Astrocyte of the spinal cord (primary cell): ENCODE measurements at regions not wholly inside any gene's neighbourhood (a gene's known extent, or its start where the extent isn't known, plus 50 kb on each side); places are given as distances from the start of the nearest gene placed in this dataset.
A peak's percentile ranks its signal among the peaks of the same experiment; 100 is the strongest.

ENCODE experiments used
- DNase-seq: peaks from one replicate; pipeline ENCODE4 v3.0.0; 2011; ENCODE audit warnings: low read depth, low spot score
- H3K4me3 ChIP-seq: 2 replicates; pipeline ENCODE4 v1.5.1; 2011; ENCODE audit warnings: low read depth, mild to moderate bottlenecking, low read length, moderate library complexity
- in situ Hi-C: cut with HindIII; loops from 2 replicates; pipeline ENCODE4 v1.10.0; 2017; ENCODE audit warnings: low sequenced_read_pairs
- TF ChIP-seq, protein P1 (sequence below): IDR thresholded peaks from 2 replicates; pipeline ENCODE4 v1.5.1; 2012; ENCODE audit warnings: low read depth, mild to moderate bottlenecking, low read length, inconsistent platforms

DNA sequence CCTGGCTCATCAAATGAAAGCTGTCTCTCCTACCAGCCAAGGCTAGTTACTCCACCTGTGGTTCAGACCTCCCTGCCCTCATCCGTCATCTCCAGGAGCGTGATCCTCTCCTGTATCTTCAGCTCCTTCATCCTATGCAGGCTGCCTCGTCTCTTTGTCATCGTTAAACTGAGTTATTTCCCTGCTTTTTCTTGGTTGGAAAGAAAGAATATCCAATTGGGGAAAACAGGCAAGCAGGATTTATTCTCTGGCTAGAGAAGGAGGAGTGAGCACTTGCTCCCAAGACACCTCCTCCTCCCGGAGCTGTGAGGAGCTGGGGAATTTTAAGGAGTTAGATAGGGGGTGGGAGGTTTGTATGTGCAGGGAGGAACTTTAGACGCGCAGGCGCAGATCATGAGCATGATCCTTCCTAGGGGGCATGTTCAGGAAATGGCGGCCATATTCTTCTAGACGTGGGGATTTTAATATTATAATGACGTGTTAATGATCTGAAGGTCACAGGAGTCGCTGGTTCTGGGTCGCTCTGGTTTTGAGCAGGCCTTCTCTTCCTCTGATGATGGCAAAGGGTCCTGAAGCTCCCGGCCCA lies 156.4 kb upstream of the KL start:
- DNase-seq = no peak
- TF ChIP-seq, protein P1, sequence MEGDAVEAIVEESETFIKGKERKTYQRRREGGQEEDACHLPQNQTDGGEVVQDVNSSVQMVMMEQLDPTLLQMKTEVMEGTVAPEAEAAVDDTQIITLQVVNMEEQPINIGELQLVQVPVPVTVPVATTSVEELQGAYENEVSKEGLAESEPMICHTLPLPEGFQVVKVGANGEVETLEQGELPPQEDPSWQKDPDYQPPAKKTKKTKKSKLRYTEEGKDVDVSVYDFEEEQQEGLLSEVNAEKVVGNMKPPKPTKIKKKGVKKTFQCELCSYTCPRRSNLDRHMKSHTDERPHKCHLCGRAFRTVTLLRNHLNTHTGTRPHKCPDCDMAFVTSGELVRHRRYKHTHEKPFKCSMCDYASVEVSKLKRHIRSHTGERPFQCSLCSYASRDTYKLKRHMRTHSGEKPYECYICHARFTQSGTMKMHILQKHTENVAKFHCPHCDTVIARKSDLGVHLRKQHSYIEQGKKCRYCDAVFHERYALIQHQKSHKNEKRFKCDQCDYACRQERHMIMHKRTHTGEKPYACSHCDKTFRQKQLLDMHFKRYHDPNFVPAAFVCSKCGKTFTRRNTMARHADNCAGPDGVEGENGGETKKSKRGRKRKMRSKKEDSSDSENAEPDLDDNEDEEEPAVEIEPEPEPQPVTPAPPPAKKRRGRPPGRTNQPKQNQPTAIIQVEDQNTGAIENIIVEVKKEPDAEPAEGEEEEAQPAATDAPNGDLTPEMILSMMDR = no peak
- in situ Hi-C loops = no loop called here
- H3K4me3 ChIP-seq = no peak overlapping the region

GRCh38 chr13:32861304-32861703 lies 154.9 kb upstream of the KL start:
- H3K4me3 ChIP-seq = no peak overlapping the region
- DNase-seq = no peak
- in situ Hi-C loops = no loop called here
- TF ChIP-seq, protein P1 = no peak

GRCh38 chr13:32863596-32863995 lies 152.6 kb upstream of the KL start:
- in situ Hi-C loops = no loop called here
- DNase-seq = no peak
- H3K4me3 ChIP-seq = no peak overlapping the region
- TF ChIP-seq, protein P1 = no peak

DNA sequence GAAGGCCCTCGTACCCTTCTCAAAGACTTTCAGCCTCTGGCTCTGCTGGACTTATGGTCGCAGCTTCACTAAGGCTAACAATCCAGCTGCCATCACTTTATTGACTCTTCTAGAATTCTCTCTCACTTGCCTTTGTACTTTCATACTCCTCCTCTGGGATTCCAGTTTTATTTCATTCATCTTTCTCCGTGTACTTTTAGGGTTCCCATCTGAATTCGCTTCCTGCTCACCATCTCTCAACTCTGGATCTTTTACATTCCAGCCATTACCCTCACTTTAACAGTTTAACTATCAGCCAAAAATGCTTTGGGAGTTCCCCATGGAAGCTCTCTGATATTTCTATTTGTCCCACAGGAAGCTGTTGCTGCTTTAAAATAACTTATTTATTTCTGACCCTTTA lies 149.3 kb upstream of the KL start:
- no peak overlapping the region for H3K4me3 ChIP-seq
- no peak for DNase-seq
- TF ChIP-seq, protein P1 = no peak
- in situ Hi-C loops = no loop called here

DNA sequence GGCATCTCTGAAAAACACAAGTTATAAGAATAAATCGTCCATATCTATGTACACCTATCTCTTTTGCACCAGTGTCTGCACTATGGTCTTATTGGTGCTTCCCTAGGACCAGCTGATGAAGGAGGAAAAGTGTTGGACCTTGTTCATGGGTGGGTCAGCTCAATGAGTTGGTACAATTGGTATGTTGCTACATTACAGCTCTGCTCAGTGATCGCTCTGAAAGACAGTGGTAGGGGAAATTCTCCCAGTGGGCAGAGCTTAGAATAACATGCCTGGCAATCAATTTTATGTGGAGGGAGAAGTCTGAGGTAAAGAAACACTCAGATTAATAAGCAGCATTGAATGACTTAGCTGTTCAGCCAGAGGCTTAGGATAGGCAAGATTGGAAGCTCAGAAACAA lies 138.7 kb upstream of the KL start:
- DNase-seq = no peak
- in situ Hi-C loops = no loop called here
- H3K4me3 ChIP-seq = no peak overlapping the region
- TF ChIP-seq, protein P1 = no peak

- no peak overlapping the region for H3K4me3 ChIP-seq
- in situ Hi-C loops = no loop called here
- peak; percentile 22 for DNase-seq
- TF ChIP-seq, protein P1 = no peak
Measured at GRCh38 chr13:32878163-32878562, 138.1 kb upstream of the KL start.

- TF ChIP-seq, protein P1 = no peak
- no peak for DNase-seq
- no peak overlapping the region for H3K4me3 ChIP-seq
- in situ Hi-C loops = no loop called here
Measured at GRCh38 chr13:32880636-32881035, 135.6 kb upstream of the KL start.
